ENCODE measurements at regions not wholly inside any gene's neighbourhood (a gene's known extent, or its start where the extent isn't known, plus 50 kb on each side); places are given as distances from the start of the nearest gene placed in this dataset.
"Not testable (repeated sequence)": the region's sequence is repeated elsewhere in the genome, so short reads cannot be mapped to it uniquely, and the experiment has no call there.

GRCh38 chr22:25451480-25452114 is 112.9 kb upstream of the GRK3 start:
- no peak for DNase-seq (ENCODE audit: low read depth in 2 of 3, low spot score in 2 of 3)

GRCh38 chr22:25452116-25452700 is 112.3 kb upstream of the GRK3 start:
- no peak for DNase-seq (ENCODE audit: low read depth in 2 of 3, low spot score in 2 of 3)

- no peak for DNase-seq (ENCODE audit: low read depth in 2 of 3, low spot score in 2 of 3)
Observed at GRCh38 chr22:25453058-25453457, 111.4 kb upstream of the GRK3 start.

DNA sequence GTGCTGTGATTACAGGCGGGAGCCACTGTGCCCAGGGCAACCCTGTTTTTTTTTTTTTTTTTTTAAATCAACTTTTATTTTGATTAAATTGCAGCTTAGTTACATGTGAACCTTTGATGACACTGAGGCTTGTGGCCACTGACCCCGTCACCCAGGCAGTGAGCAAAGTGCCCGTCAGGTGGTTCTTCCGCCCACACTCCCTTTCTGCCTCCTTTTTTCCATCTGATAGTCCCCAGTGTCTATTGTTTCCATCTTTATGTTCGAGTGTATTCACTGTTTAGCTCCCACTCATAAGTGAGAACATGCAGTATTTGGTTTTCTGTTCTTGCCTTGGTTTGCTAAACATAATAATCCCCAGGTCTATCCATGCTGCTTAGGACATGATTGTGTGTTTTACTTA is 110.9 kb upstream of the GRK3 start:
- no peak for DNase-seq (ENCODE audit: low read depth in 2 of 3, low spot score in 2 of 3)

GRCh38 chr22:25456300-25457043 is 108.0 kb upstream of the GRK3 start:
- DNase-seq (ENCODE audit: low read depth in 2 of 3, low spot score in 2 of 3), result not testable (repeated sequence)

- DNase-seq (ENCODE audit: low read depth in 2 of 3, low spot score in 2 of 3), result not testable (repeated sequence)
Observed at GRCh38 chr22:25458631-25459030, 105.8 kb upstream of the GRK3 start.

DNA sequence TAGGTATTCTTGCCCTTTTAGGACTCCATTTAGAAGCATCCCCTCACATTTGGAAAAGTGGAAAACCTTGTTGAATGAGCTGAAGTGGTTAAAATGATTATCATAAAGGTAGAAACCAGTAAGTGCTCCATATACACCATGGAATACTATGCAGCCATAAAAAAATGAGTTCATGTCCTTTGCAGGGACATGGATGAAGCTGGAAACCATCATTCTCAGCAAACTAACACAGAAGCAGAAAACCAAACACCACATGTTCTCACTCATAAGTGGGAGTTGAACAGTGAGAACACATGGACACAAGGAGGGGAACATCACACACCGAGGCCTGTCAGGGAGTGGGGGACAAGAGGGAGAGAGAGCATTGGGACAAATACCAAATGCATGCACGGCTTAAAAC is 103.8 kb upstream of the GRK3 start:
- not testable (repeated sequence) for DNase-seq (ENCODE audit: low read depth in 2 of 3, low spot score in 2 of 3)

GRCh38 chr22:25461301-25461700 is 103.2 kb upstream of the GRK3 start:
- no peak for DNase-seq (ENCODE audit: low read depth in 2 of 3, low spot score in 2 of 3)

GRCh38 chr22:25462474-25463346 is 101.8 kb upstream of the GRK3 start:
- peak; percentile 62 to 78 (median 67) for DNase-seq (ENCODE audit: low read depth in 2 of 3, low spot score in 2 of 3)

- DNase-seq (ENCODE audit: low read depth in 2 of 3, low spot score in 2 of 3), result not testable (repeated sequence)
Observed at GRCh38 chr22:25463347-25463628, 101.2 kb upstream of the GRK3 start.

- DNase-seq (ENCODE audit: low read depth in 2 of 3, low spot score in 2 of 3), result not testable (repeated sequence)
Observed at GRCh38 chr22:25464326-25464725, 100.1 kb upstream of the GRK3 start.

DNA sequence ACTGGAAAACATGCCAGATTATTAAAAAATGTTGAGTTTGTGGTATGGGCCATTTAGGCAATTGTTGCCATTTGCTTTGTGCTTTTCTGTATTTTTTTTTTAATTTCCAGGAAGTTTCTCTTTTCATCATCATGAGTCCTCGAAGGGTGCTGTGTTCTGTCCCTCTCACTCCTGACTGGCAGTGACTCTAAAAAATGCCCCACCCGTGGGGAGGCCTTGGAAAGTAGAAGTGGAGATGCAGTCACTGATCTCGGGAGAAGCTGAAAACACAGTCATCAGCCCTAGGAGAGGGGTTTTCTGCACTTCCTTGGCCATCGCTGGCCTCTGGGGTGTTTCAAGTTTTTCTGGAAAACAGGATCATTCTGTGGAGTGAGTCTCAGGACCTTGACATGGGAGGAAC is 98.5 kb upstream of the GRK3 start:
- no peak for DNase-seq (ENCODE audit: low read depth in 2 of 3, low spot score in 2 of 3)

DNA sequence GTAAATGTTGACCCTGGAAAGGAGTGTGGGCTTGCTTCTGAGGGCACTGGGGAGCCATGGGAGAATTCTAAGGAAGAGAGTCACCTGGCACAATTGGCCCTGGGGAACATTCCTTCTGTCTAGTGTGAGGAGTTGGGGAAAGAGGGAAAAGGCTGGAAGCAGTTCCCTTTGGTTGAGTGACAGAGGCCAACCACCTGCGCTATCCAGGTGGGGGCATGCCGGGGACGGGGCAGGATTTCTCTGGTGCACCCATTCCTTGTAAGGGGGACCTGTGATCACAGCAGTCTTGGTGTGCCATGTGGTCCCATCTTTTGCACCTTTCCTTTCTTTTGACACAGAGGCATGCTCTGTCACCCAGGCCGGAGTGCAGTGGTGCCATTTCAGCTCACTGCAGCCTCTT is 92.1 kb upstream of the GRK3 start:
- DNase-seq (ENCODE audit: low read depth in 2 of 3, low spot score in 2 of 3), result no peak

GRCh38 chr22:25475257-25476022 is 89.0 kb upstream of the GRK3 start:
- DNase-seq (ENCODE audit: low read depth in 2 of 3, low spot score in 2 of 3), result no peak

GRCh38 chr22:25477358-25477757 is 87.1 kb upstream of the GRK3 start:
- DNase-seq (ENCODE audit: low read depth in 2 of 3, low spot score in 2 of 3), result no peak

GRCh38 chr22:25478111-25478510 is 86.4 kb upstream of the GRK3 start:
- DNase-seq (ENCODE audit: low read depth in 2 of 3, low spot score in 2 of 3), result no peak

DNA sequence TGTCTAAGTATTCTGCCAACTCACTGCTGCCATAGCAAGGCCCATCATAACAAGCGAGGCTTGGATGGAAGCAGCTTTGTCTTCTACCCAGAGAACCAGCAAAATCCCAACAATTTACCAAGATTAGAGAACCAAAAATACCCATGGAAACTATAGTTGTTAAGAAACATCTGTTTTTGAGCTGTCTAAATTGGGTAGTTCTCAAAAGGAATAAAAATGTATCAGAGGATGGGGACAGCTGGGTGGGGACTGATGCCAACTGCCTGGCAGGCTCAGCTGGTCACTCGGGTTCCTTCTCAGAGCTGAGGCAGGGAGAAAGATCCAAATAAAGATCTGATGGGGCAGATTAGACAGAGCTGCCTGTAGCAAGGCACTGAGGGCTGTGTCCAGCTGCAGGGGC is 85.9 kb upstream of the GRK3 start:
- DNase-seq (ENCODE audit: low read depth in 2 of 3, low spot score in 2 of 3), result no peak

DNA sequence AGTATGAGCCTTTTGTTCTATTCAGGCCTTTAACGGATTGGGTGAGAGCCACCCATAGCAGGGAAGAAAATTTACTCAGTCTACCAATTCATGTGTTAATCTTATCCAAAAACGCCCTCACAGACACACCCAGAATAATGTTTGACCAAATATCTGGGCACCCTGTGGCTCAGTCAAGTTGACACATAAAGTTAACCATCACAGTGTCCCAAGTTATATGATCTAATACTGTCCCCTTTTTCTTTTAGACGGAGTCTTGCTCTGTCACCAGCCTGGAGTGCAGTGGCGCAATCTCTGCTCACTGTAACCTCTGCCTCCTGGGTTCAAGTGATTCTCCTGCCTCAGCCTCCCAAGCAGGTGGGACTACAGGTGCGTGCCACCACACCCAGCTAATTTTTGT is 83.6 kb upstream of the GRK3 start:
- DNase-seq (ENCODE audit: low read depth in 2 of 3, low spot score in 2 of 3), result not testable (repeated sequence)

- DNase-seq (ENCODE audit: low read depth in 2 of 3, low spot score in 2 of 3), result no peak
Observed at GRCh38 chr22:25482091-25482760, 82.2 kb upstream of the GRK3 start.

DNA sequence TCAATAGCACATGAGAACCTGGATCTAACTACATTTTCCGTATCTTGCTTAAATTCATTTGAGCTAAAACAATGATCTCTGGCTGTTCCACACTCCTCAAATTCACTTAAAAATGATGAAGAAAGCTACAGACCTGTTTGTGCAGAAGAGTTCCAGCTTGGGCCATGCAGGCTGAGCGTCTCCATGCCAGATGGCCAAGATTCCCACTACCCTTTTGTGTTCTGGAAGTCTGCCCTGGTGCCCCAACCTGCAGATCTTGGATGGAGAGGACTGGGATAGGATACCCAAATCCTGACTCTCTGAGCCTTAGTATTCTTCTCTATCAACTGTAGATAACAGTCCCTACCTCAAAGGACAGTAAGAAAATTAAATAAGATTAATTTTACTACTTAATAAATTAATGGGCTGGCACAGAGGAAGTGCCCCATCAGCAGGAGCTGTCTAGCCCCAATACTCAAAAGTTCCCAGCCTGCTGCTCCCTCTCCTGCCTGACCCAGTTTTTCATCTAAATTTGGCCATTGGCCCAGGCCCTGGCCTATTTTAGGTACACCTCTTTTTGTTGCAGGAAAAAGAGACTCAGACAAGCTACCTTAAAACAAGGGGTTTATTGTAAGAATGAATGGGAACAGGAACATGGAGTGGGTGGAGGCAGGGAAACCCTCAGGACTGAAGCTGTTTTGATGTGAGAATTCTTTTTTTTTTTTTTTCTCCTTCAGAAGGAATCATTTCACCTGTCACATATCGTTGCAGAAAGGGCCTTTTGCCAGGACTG is 81.4 kb upstream of the GRK3 start:
- no peak for DNase-seq (ENCODE audit: low read depth in 2 of 3, low spot score in 2 of 3)
